K562 (cell line): ENCODE measurements at regions not wholly inside any gene's neighbourhood (a gene's known extent, or its start where the extent isn't known, plus 50 kb on each side); places are given as distances from the start of the nearest gene placed in this dataset.

Source experiments
- BRD4 ChIP-seq: fragments of 200-600 bp; sonication (generic); IDR thresholded peaks from 2 replicates; pipeline ENCODE4 v1.6.1; 2017; ENCODE audit warnings: inconsistent platforms
- CBFA2T2 ChIP-seq: fragments of 450-650 bp; conservative IDR thresholded peaks from 2 replicates; pipeline ENCODE4 v1.6.1; 2017; ENCODE audit warnings: mild to moderate bottlenecking
- CEBPB ChIP-seq: fragments of 450-650 bp; IDR thresholded peaks from 2 replicates; pipeline ENCODE4 v1.6.1; 2016; ENCODE audit warnings: missing genetic modification characterization, missing compliant biosample characterization
- CXXC5 ChIP-seq: fragments of 250-450 bp; sonication (Bioruptor Pico); IDR thresholded peaks from 2 replicates; pipeline ENCODE4 v1.8.0; 2022; ENCODE audit warnings: inconsistent platforms, mild to moderate bottlenecking, moderate library complexity
- GATAD2A ChIP-seq: fragments of 450-650 bp; IDR thresholded peaks from 2 replicates; pipeline ENCODE4 v1.6.1; 2017
- HNRNPK ChIP-seq: fragments of 200-400 bp; formaldehyde crosslinking; IDR thresholded peaks from one replicate; pipeline ENCODE4 v1.6.1; 2018; ENCODE audit warnings: mild to moderate bottlenecking, low read depth, low read length; ENCODE audit not compliant: poor library complexity, severe bottlenecking
- POU5F1 ChIP-seq: fragments of 150-350 bp; IDR thresholded peaks from 2 replicates; pipeline ENCODE4 v1.6.1; 2014; ENCODE audit warnings: borderline replicate concordance, low read length, low read depth, mild to moderate bottlenecking; ENCODE audit not compliant: partially characterized antibody
- SMAD3 ChIP-seq: fragments of 450-650 bp; formaldehyde crosslinking; conservative IDR thresholded peaks from 2 replicates; pipeline ENCODE4 v1.4.0; 2020; ENCODE audit warnings: mild to moderate bottlenecking
- TCF3 ChIP-seq: sonication (generic); formaldehyde crosslinking; IDR thresholded peaks from 2 replicates; pipeline ENCODE4 v1.4.0; 2020; ENCODE audit warnings: mild to moderate bottlenecking, missing genetic modification reagents
- ZNF232 ChIP-seq: sonication (generic); formaldehyde crosslinking; IDR thresholded peaks from 2 replicates; pipeline ENCODE4 v1.8.0; 2022; ENCODE audit warnings: mild to moderate bottlenecking, missing genetic modification reagents
- ZNF354B ChIP-seq: fragments of 250-450 bp; sonication (Bioruptor Pico); IDR thresholded peaks from 2 replicates; pipeline ENCODE4 v1.4.0; 2020
- TF ChIP-seq, protein P1 (sequence below): fragments of 250-450 bp; sonication (Bioruptor Pico); IDR thresholded peaks from 2 replicates; pipeline ENCODE4 v1.4.0; 2020; ENCODE audit warnings: mild to moderate bottlenecking, moderate library complexity
- TF ChIP-seq, protein P2 (sequence below), 2 experiments: fragments of 450-650 bp in 1 of 2; sonication (generic) in 1 of 2; formaldehyde crosslinking; conservative IDR thresholded peaks; 2 replicates each; pipeline versions ENCODE4 v1.4.0 to v1.8.1; 2020 to 2022; ENCODE audit warnings: mild to moderate bottlenecking in 1 of 2, missing genetic modification reagents in 1 of 2
- TF ChIP-seq, protein P3 (sequence below): sonication (generic); formaldehyde crosslinking; IDR thresholded peaks from 2 replicates; pipeline ENCODE4 v1.8.1; 2023; ENCODE audit warnings: mild to moderate bottlenecking, missing genetic modification reagents
- TF ChIP-seq, protein P4 (sequence below): fragments of 450-650 bp; IDR thresholded peaks from 2 replicates; pipeline ENCODE4 v1.6.1; 2017; ENCODE audit warnings: antibody characterized with exemption
- TF ChIP-seq, protein P5 (sequence below): sonication (generic); formaldehyde crosslinking; IDR thresholded peaks from 2 replicates; pipeline ENCODE4 v1.8.0; 2023; ENCODE audit warnings: mild to moderate bottlenecking, missing genetic modification reagents

DNA sequence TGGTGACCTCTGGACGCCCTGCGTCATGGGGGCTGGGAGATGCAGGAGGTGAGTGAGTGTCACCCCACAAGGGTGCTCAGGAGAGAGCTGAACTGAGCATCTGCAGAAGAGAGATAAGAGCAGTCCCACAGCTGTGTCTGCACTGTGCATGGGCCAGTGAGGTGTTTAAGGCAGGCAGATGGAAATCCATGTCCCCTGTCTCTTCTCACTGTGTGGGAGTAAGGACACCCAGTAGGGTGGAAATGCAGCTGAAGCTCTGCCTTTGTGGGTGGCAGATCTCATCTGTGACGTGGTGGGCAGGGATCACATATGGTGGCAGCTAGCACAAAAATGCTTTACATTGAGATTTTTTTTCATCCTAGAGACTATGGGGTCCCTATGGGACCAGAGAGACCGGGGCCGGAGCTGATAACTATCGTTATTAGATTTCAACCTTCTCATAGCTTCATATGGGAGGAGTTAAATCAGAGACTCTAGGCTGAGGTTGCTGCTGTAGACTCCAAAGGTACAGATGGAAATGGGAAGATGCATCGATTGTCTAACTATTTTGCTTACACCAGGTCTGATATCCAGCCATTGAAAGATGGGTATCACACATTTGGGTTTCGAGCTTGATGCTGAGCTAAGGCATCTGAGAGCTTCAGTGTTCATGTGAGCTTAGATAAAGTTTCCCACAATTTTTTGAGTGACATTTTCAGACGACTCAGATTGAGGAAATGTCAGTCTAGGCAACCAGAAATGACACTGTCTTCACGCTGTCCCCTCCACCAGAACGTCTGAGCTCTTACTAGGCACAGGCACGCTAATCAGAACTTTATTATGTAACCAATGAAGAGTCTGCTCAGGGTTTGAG, 65.3 kb upstream of the PSEN2 start (continued):
- TF ChIP-seq, protein P1, sequence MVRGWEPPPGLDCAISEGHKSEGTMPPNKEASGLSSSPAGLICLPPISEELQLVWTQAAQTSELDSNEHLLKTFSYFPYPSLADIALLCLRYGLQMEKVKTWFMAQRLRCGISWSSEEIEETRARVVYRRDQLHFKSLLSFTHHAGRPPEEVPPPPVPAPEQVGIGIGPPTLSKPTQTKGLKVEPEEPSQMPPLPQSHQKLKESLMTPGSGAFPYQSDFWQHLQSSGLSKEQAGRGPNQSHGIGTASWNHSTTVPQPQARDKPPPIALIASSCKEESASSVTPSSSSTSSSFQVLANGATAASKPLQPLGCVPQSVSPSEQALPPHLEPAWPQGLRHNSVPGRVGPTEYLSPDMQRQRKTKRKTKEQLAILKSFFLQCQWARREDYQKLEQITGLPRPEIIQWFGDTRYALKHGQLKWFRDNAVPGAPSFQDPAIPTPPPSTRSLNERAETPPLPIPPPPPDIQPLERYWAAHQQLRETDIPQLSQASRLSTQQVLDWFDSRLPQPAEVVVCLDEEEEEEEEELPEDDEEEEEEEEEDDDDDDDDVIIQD (CRISPR knock-in tag): no peak
- TF ChIP-seq SMAD3 (peak; percentile 38; the same call in 1 of the 2 replicates), CBFA2T2 (peak; percentile 100), ZNF232 (CRISPR knock-in tag) (no peak), GATAD2A (peak; percentile 91), BRD4 (no peak), CXXC5 (CRISPR knock-in tag) (peak; percentile 90), CEBPB (tag) (no peak), TCF3 (CRISPR knock-in tag) (peak; percentile 100), POU5F1 (no peak), ZNF354B (no peak), HNRNPK (no peak)
- TF ChIP-seq, protein P2, sequence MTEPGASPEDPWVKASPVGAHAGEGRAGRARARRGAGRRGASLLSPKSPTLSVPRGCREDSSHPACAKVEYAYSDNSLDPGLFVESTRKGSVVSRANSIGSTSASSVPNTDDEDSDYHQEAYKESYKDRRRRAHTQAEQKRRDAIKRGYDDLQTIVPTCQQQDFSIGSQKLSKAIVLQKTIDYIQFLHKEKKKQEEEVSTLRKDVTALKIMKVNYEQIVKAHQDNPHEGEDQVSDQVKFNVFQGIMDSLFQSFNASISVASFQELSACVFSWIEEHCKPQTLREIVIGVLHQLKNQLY (CRISPR knock-in tag; conservative IDR thresholded peaks at IDR 0.05): no peak
- TF ChIP-seq, protein P3, sequence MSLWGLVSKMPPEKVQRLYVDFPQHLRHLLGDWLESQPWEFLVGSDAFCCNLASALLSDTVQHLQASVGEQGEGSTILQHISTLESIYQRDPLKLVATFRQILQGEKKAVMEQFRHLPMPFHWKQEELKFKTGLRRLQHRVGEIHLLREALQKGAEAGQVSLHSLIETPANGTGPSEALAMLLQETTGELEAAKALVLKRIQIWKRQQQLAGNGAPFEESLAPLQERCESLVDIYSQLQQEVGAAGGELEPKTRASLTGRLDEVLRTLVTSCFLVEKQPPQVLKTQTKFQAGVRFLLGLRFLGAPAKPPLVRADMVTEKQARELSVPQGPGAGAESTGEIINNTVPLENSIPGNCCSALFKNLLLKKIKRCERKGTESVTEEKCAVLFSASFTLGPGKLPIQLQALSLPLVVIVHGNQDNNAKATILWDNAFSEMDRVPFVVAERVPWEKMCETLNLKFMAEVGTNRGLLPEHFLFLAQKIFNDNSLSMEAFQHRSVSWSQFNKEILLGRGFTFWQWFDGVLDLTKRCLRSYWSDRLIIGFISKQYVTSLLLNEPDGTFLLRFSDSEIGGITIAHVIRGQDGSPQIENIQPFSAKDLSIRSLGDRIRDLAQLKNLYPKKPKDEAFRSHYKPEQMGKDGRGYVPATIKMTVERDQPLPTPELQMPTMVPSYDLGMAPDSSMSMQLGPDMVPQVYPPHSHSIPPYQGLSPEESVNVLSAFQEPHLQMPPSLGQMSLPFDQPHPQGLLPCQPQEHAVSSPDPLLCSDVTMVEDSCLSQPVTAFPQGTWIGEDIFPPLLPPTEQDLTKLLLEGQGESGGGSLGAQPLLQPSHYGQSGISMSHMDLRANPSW (CRISPR knock-in tag): peak; percentile 58; the same call in 1 of the 2 replicates
- TF ChIP-seq, protein P4, sequence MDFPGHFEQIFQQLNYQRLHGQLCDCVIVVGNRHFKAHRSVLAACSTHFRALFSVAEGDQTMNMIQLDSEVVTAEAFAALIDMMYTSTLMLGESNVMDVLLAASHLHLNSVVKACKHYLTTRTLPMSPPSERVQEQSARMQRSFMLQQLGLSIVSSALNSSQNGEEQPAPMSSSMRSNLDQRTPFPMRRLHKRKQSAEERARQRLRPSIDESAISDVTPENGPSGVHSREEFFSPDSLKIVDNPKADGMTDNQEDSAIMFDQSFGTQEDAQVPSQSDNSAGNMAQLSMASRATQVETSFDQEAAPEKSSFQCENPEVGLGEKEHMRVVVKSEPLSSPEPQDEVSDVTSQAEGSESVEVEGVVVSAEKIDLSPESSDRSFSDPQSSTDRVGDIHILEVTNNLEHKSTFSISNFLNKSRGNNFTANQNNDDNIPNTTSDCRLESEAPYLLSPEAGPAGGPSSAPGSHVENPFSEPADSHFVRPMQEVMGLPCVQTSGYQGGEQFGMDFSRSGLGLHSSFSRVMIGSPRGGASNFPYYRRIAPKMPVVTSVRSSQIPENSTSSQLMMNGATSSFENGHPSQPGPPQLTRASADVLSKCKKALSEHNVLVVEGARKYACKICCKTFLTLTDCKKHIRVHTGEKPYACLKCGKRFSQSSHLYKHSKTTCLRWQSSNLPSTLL: no peak
- TF ChIP-seq, protein P5, sequence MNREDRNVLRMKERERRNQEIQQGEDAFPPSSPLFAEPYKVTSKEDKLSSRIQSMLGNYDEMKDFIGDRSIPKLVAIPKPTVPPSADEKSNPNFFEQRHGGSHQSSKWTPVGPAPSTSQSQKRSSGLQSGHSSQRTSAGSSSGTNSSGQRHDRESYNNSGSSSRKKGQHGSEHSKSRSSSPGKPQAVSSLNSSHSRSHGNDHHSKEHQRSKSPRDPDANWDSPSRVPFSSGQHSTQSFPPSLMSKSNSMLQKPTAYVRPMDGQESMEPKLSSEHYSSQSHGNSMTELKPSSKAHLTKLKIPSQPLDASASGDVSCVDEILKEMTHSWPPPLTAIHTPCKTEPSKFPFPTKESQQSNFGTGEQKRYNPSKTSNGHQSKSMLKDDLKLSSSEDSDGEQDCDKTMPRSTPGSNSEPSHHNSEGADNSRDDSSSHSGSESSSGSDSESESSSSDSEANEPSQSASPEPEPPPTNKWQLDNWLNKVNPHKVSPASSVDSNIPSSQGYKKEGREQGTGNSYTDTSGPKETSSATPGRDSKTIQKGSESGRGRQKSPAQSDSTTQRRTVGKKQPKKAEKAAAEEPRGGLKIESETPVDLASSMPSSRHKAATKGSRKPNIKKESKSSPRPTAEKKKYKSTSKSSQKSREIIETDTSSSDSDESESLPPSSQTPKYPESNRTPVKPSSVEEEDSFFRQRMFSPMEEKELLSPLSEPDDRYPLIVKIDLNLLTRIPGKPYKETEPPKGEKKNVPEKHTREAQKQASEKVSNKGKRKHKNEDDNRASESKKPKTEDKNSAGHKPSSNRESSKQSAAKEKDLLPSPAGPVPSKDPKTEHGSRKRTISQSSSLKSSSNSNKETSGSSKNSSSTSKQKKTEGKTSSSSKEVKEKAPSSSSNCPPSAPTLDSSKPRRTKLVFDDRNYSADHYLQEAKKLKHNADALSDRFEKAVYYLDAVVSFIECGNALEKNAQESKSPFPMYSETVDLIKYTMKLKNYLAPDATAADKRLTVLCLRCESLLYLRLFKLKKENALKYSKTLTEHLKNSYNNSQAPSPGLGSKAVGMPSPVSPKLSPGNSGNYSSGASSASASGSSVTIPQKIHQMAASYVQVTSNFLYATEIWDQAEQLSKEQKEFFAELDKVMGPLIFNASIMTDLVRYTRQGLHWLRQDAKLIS (CRISPR knock-in tag): 0 out of 2 replicates have a peak, but pooled peaks have one; percentile 41
